Keratinocyte (primary cell): ENCODE measurements at regions not wholly inside any gene's neighbourhood (a gene's known extent, or its start where the extent isn't known, plus 50 kb on each side); places are given as distances from the start of the nearest gene placed in this dataset.

ENCODE experiments used
- DNase-seq: peaks from one replicate; pipeline ENCODE4 v3.0.0-alpha.2; 2011; ENCODE audit warnings: low read depth, missing footprints, low spot score
- FAIRE-seq: peaks from 2 replicates; lab custom pipeline; 2011; peaks lifted over from hg19 to GRCh38; lab: Jason Lieb, UNC
- H2AFZ ChIP-seq: 2 replicates; pipeline ENCODE4 v1.6.0; 2012; ENCODE audit warnings: low read length, control low read depth, inconsistent platforms; ENCODE audit not compliant: control insufficient read depth
- H3K27ac ChIP-seq: 2 replicates; pipeline ENCODE4 v1.5.1; 2011; ENCODE audit warnings: low read length; ENCODE audit not compliant: control insufficient read depth, insufficient read depth
- H3K27me3 ChIP-seq: 3 replicates; pipeline ENCODE4 v1.6.0; 2011; ENCODE audit warnings: low read length; ENCODE audit not compliant: control insufficient read depth, insufficient read depth; ENCODE audit errors: extremely low read depth
- H3K36me3 ChIP-seq, 2 experiments: 2 replicates in 1 of 2; 3 replicates in 1 of 2; pipeline ENCODE4 v1.5.1; 2011; ENCODE audit warnings: low read length in 2 of 2, mild to moderate bottlenecking in 1 of 2; ENCODE audit not compliant: control insufficient read depth in 2 of 2, insufficient read depth in 2 of 2; ENCODE audit errors: extremely low read depth in 1 of 2
- H3K4me1 ChIP-seq: 3 replicates; pipeline ENCODE4 v1.5.1; 2011; ENCODE audit warnings: low read length; ENCODE audit not compliant: control insufficient read depth, insufficient read depth; ENCODE audit errors: extremely low read depth
- H3K4me2 ChIP-seq: 3 replicates; pipeline ENCODE4 v1.6.0; 2011; ENCODE audit warnings: low read depth, low read length; ENCODE audit not compliant: control insufficient read depth, insufficient read depth; ENCODE audit errors: extremely low read depth
- H3K4me3 ChIP-seq, 3 experiments: fragments of 200-600 bp in 1 of 3; sonication (generic) in 1 of 3; 2 replicates in 2 of 3; 3 replicates in 1 of 3; pipeline ENCODE4 v1.5.1; 2011 to 2016; ENCODE audit warnings: low read length in 3 of 3, mild to moderate bottlenecking in 3 of 3, control low read depth in 2 of 3, inconsistent platforms in 1 of 3, low read depth in 1 of 3, mixed read lengths in 1 of 3, mixed run types in 1 of 3, moderate library complexity in 1 of 3; ENCODE audit not compliant: control insufficient read depth in 2 of 3, insufficient read depth in 2 of 3; ENCODE audit errors: extremely low read depth in 1 of 3
- H3K79me2 ChIP-seq: 2 replicates; pipeline ENCODE4 v1.6.0; 2012; ENCODE audit warnings: low read length; ENCODE audit not compliant: control insufficient read depth, insufficient read depth
- H3K9ac ChIP-seq: 3 replicates; pipeline ENCODE4 v1.6.0; 2011; ENCODE audit warnings: low read length; ENCODE audit not compliant: control insufficient read depth, insufficient read depth; ENCODE audit errors: extremely low read depth
- H3K9me1 ChIP-seq: 3 replicates; pipeline ENCODE4 v1.6.0; 2011; ENCODE audit warnings: low read length; ENCODE audit not compliant: control insufficient read depth, insufficient read depth; ENCODE audit errors: extremely low read depth
- H3K9me3 ChIP-seq: 2 replicates; pipeline ENCODE4 v1.5.1; 2012; ENCODE audit warnings: low read depth, low read length; ENCODE audit not compliant: control insufficient read depth
- H4K20me1 ChIP-seq: 3 replicates; pipeline ENCODE4 v1.6.0; 2011; ENCODE audit warnings: low read length; ENCODE audit not compliant: control insufficient read depth, insufficient read depth; ENCODE audit errors: extremely low read depth
- CTCF ChIP-seq, 3 experiments: IDR thresholded peaks in 1 of 3; conservative IDR thresholded peaks in 1 of 3; optimal IDR thresholded peaks in 1 of 3; 2 replicates in 2 of 3; 3 replicates in 1 of 3; pipeline versions ENCODE3 to v1.5.1; 2011; ENCODE audit warnings: low read length in 3 of 3, mild to moderate bottlenecking in 3 of 3, moderate library complexity in 2 of 3, control low read depth in 1 of 3, inconsistent platforms in 1 of 3; ENCODE audit not compliant: insufficient read depth in 2 of 3; ENCODE audit errors: extremely low read depth in 1 of 3
- EZH2 ChIP-seq: IDR thresholded peaks from one replicate; pipeline ENCODE4 v1.6.1; 2012; ENCODE audit warnings: inconsistent platforms, mild to moderate bottlenecking, low read length, moderate library complexity
- dilution Hi-C: fragments of 300-500 bp; cut with MboI; formaldehyde crosslinking; loops from one replicate; pipeline ENCODE4 v1.7.0; 2020; ENCODE audit warnings: low sequenced_read_pairs; ENCODE audit not compliant: extremely low pct_ligation_motif_present

GRCh38 chr3:189404797-189405484, 226.2 kb upstream of the TP63 start:
- no peak overlapping the region for H3K27ac ChIP-seq
- no peaks in the 10 kb centered on the region for H3K9me1 ChIP-seq
- H3K9me3 ChIP-seq: no peaks in the 10 kb centered on the region
- FAIRE-seq: peak; percentile 63
- TF ChIP-seq EZH2 (no peak), CTCF (optimal IDR thresholded peaks at IDR 0.05 in 1 of 3, IDR thresholded peaks at IDR 0.05 in 1 of 3, conservative IDR thresholded peaks at IDR 0.05 in 1 of 3; ENCODE audit: extremely low read depth in 1 of 3, insufficient read depth in 2 of 3, low read length in 3 of 3) (no peak)
- H4K20me1 ChIP-seq: no peaks in the 10 kb centered on the region
- H3K9ac ChIP-seq: no peak overlapping the region
- DNase-seq: no peak
- H3K4me2 ChIP-seq: no peak overlapping the region
- H3K27me3 ChIP-seq: no peaks in the 10 kb centered on the region
- H3K4me1 ChIP-seq: no peaks in the 10 kb centered on the region
- dilution Hi-C loops: no loop called here
- no peaks in the 10 kb centered on the region for H3K36me3 ChIP-seq
- no peak overlapping the region for H3K4me3 ChIP-seq
- no peaks in the 10 kb centered on the region for H3K79me2 ChIP-seq
- no peak overlapping the region for H2AFZ ChIP-seq

GRCh38 chr3:189406148-189406547, 225.0 kb upstream of the TP63 start:
- Histone ChIP-seq H4K20me1 (no peaks in the 10 kb centered on the region), H3K4me1 (no peaks in the 10 kb centered on the region), H3K79me2 (no peaks in the 10 kb centered on the region), H2AFZ (no peak overlapping the region), H3K27ac (no peak overlapping the region), H3K4me2 (no peak overlapping the region), H3K9me3 (no peaks in the 10 kb centered on the region), H3K4me3 (no peak overlapping the region), H3K9ac (no peak overlapping the region), H3K9me1 (no peaks in the 10 kb centered on the region), H3K27me3 (no peaks in the 10 kb centered on the region), H3K36me3 (no peaks in the 10 kb centered on the region)
- dilution Hi-C loops: no loop called here
- FAIRE-seq (no peak), DNase-seq (no peak)
- TF ChIP-seq CTCF (optimal IDR thresholded peaks at IDR 0.05 in 1 of 3, IDR thresholded peaks at IDR 0.05 in 1 of 3, conservative IDR thresholded peaks at IDR 0.05 in 1 of 3; ENCODE audit: extremely low read depth in 1 of 3, insufficient read depth in 2 of 3, low read length in 3 of 3) (no peak), EZH2 (no peak)
